ENCODE measurements at regions not wholly inside any gene's neighbourhood (a gene's known extent, or its start where the extent isn't known, plus 50 kb on each side); places are given as distances from the start of the nearest gene placed in this dataset.
A peak's percentile ranks its signal among the peaks of the same experiment; 100 is the strongest.
"Not testable (repeated sequence)": the region's sequence is repeated elsewhere in the genome, so short reads cannot be mapped to it uniquely, and the experiment has no call there.

GRCh38 chr19:30245401-30246039, 126.7 kb upstream of the ZNF536 start:
- no peak for DNase-seq

- no peak for DNase-seq
These were observed 122.3 kb upstream of the ZNF536 start for GRCh38 chr19:30249911-30250310.

GRCh38 chr19:30252214-30252613, 120.0 kb upstream of the ZNF536 start:
- DNase-seq: no peak

GRCh38 chr19:30253581-30253996, 118.6 kb upstream of the ZNF536 start:
- DNase-seq: peak; percentile 81

- no peak for DNase-seq
These were observed 118.0 kb upstream of the ZNF536 start for GRCh38 chr19:30254158-30254557.

- no peak for DNase-seq
These were observed 117.4 kb upstream of the ZNF536 start for GRCh38 chr19:30254789-30255188.

GRCh38 chr19:30255791-30256495, 116.2 kb upstream of the ZNF536 start:
- DNase-seq: peak; percentile 39

- no peak for DNase-seq
These were observed 115.7 kb upstream of the ZNF536 start for GRCh38 chr19:30256496-30256850.

- no peak for DNase-seq
These were observed 108.3 kb upstream of the ZNF536 start for GRCh38 chr19:30263830-30264381.

- not testable (repeated sequence) for DNase-seq
These were observed 106.3 kb upstream of the ZNF536 start for GRCh38 chr19:30265918-30266317.

- DNase-seq: no peak
These were observed 105.5 kb upstream of the ZNF536 start for GRCh38 chr19:30266687-30267086.

- DNase-seq: no peak
These were observed 104.9 kb upstream of the ZNF536 start for GRCh38 chr19:30267332-30267731.

- no peak for DNase-seq
These were observed 103.6 kb upstream of the ZNF536 start for GRCh38 chr19:30268601-30269000.

- no peak for DNase-seq
These were observed 102.5 kb upstream of the ZNF536 start for GRCh38 chr19:30269638-30270037.

- DNase-seq: no peak
These were observed 100.4 kb upstream of the ZNF536 start for GRCh38 chr19:30271816-30272215.

- no peak for DNase-seq
These were observed 99.6 kb upstream of the ZNF536 start for GRCh38 chr19:30272554-30272953.

GRCh38 chr19:30273184-30273583, 99.0 kb upstream of the ZNF536 start:
- no peak for DNase-seq

- no peak for DNase-seq
These were observed 97.2 kb upstream of the ZNF536 start for GRCh38 chr19:30274987-30275386.

- no peak for DNase-seq
These were observed 95.9 kb upstream of the ZNF536 start for GRCh38 chr19:30276011-30276882.

- DNase-seq: no peak
These were observed 95.3 kb upstream of the ZNF536 start for GRCh38 chr19:30276883-30277280.

- no peak for DNase-seq
These were observed 94.0 kb upstream of the ZNF536 start for GRCh38 chr19:30277941-30278881.

- DNase-seq: no peak
These were observed 93.3 kb upstream of the ZNF536 start for GRCh38 chr19:30278882-30279254.
